Peyer's patch (tissue), 4 donors: ENCODE measurements at regions not wholly inside any gene's neighbourhood (a gene's known extent, or its start where the extent isn't known, plus 50 kb on each side); places are given as distances from the start of the nearest gene placed in this dataset.

Source experiments
- DNase-seq, 3 donors: peaks; one replicate each; pipeline ENCODE4 v3.0.0-alpha.2; 2017 to 2019
- H3K27ac ChIP-seq, 4 donors: fragments of 200-600 bp; sonication (generic); one replicate each; pipeline ENCODE4 v1.5.1; 2016 to 2019
- H3K27me3 ChIP-seq, 2 donors: fragments of 200-600 bp; sonication (generic); one replicate each; pipeline ENCODE4 v1.5.1; 2019
- H3K36me3 ChIP-seq, 3 donors: fragments of 200-600 bp; sonication (generic); one replicate each; pipeline ENCODE4 v1.5.1; 2016 to 2019
- H3K4me1 ChIP-seq, 4 donors: fragments of 200-600 bp; sonication (generic); one replicate each; pipeline ENCODE4 v1.5.1; 2016 to 2019
- H3K4me3 ChIP-seq, 4 donors: fragments of 200-600 bp; sonication (generic); 1 replicate in 3 of 4; 2 replicates in 1 of 4; pipeline ENCODE4 v1.5.1; 2016 to 2019; ENCODE audit warnings: mild to moderate bottlenecking in 1 of 4
- H3K9me3 ChIP-seq, 4 donors: fragments of 200-600 bp; sonication (generic); one replicate each; pipeline ENCODE4 v1.5.1; 2016 to 2019; ENCODE audit warnings: mild to moderate bottlenecking in 1 of 4
- CTCF ChIP-seq, 6 experiments: fragments of 450-650 bp in 4 of 6; fragments of 200-600 bp in 2 of 6; sonication (generic) in 1 of 6; IDR thresholded peaks; one replicate each; pipeline ENCODE4 v1.5.1; 2017 to 2019; ENCODE audit warnings: antibody characterized with exemption in 6 of 6, mild to moderate bottlenecking in 3 of 6, moderate library complexity in 1 of 6
- POLR2A ChIP-seq, 2 donors: fragments of 450-650 bp; IDR thresholded peaks; one replicate each; pipeline ENCODE4 v1.5.1; 2017; ENCODE audit warnings: antibody characterized with exemption in 2 of 2, mild to moderate bottlenecking in 2 of 2, moderate library complexity in 2 of 2

- H3K27ac ChIP-seq, result peak overlapping the region in 2 of 4 donors; percentile 6 to 7
- DNase-seq, result no peak
- no peaks in the 10 kb centered on the region for H3K36me3 ChIP-seq
- TF ChIP-seq CTCF (IDR thresholded peaks at IDR 0.05), result no peak
- no peak for TF ChIP-seq POLR2A (IDR thresholded peaks at IDR 0.05)
- H3K4me3 ChIP-seq, result peak overlapping the region in 2 of 4 donors; percentile 29 to 37
- no peaks in the 10 kb centered on the region for H3K9me3 ChIP-seq
- H3K27me3 ChIP-seq, result no peaks in the 10 kb centered on the region
- peaks cover 0 to 34% (median 0%) of the 10 kb centered on the region in 4 donors for H3K4me1 ChIP-seq
Observed at GRCh38 chr15:66621491-66622467, 56.0 kb upstream of the LCTL start.

- Histone ChIP-seq H3K36me3 (no peaks in the 10 kb centered on the region), H3K4me1 (peaks cover 0 to 30% (median 0%) of the 10 kb centered on the region in 4 donors), H3K4me3 (peak overlapping the region in 1 of 4 donors; percentile 29), H3K27me3 (no peaks in the 10 kb centered on the region), H3K27ac (peak overlapping the region in 1 of 4 donors; percentile 7), H3K9me3 (no peaks in the 10 kb centered on the region)
- TF ChIP-seq CTCF (IDR thresholded peaks at IDR 0.05) (no peak), POLR2A (IDR thresholded peaks at IDR 0.05) (no peak)
- no peak for DNase-seq
Observed at GRCh38 chr15:66622591-66623022, 56.8 kb upstream of the LCTL start.

- no peak for DNase-seq
- Histone ChIP-seq H3K9me3 (no peaks in the 10 kb centered on the region), H3K4me1 (peaks cover 0 to 23% (median 0%) of the 10 kb centered on the region in 4 donors), H3K4me3 (no peak overlapping the region), H3K27ac (no peak overlapping the region), H3K27me3 (no peaks in the 10 kb centered on the region), H3K36me3 (no peaks in the 10 kb centered on the region)
- TF ChIP-seq POLR2A (IDR thresholded peaks at IDR 0.05) (no peak), CTCF (IDR thresholded peaks at IDR 0.05) (no peak)
Observed at GRCh38 chr15:66623801-66624453, 58.1 kb upstream of the LCTL start.

- Histone ChIP-seq H3K9me3 (no peaks in the 10 kb centered on the region), H3K4me3 (no peak overlapping the region), H3K27me3 (no peaks in the 10 kb centered on the region), H3K27ac (no peak overlapping the region), H3K36me3 (no peaks in the 10 kb centered on the region), H3K4me1 (peaks cover 0 to 21% (median 0%) of the 10 kb centered on the region in 4 donors)
- DNase-seq, result no peak
- no peak for TF ChIP-seq POLR2A (IDR thresholded peaks at IDR 0.05)
- TF ChIP-seq CTCF (IDR thresholded peaks at IDR 0.05), result no peak
Observed at GRCh38 chr15:66625531-66625930, 59.7 kb upstream of the LCTL start.

GRCh38 chr15:66625974-66626373 is 60.2 kb upstream of the LCTL start:
- peaks cover 0 to 21% (median 0%) of the 10 kb centered on the region in 4 donors for H3K4me1 ChIP-seq
- no peak for DNase-seq
- H3K27ac ChIP-seq, result no peak overlapping the region
- H3K27me3 ChIP-seq, result no peaks in the 10 kb centered on the region
- H3K9me3 ChIP-seq, result no peaks in the 10 kb centered on the region
- TF ChIP-seq POLR2A (IDR thresholded peaks at IDR 0.05), result no peak
- TF ChIP-seq CTCF (IDR thresholded peaks at IDR 0.05), result no peak
- no peaks in the 10 kb centered on the region for H3K36me3 ChIP-seq
- no peak overlapping the region for H3K4me3 ChIP-seq
